HUES48 (cell line): ENCODE measurements at regions not wholly inside any gene's neighbourhood (a gene's known extent, or its start where the extent isn't known, plus 50 kb on each side); places are given as distances from the start of the nearest gene placed in this dataset.

ENCODE experiments used
- H3K27ac ChIP-seq: one replicate; pipeline ENCODE4 v1.7.0; 2013; ENCODE audit warnings: low read depth, low read length, inconsistent platforms
- H3K27me3 ChIP-seq: 2 replicates; pipeline ENCODE4 v1.6.1; 2013; ENCODE audit warnings: mild to moderate bottlenecking, low read length; ENCODE audit not compliant: control insufficient read depth, insufficient read depth
- H3K36me3 ChIP-seq: 2 replicates; pipeline ENCODE4 v1.6.1; 2013; ENCODE audit warnings: low read length; ENCODE audit not compliant: control insufficient read depth, insufficient read depth
- H3K4me1 ChIP-seq: 2 replicates; pipeline ENCODE4 v1.6.1; 2013; ENCODE audit warnings: mild to moderate bottlenecking, low read length; ENCODE audit not compliant: control insufficient read depth, insufficient read depth
- H3K4me3 ChIP-seq: 2 replicates; pipeline ENCODE4 v1.5.1; 2013; ENCODE audit warnings: mild to moderate bottlenecking, low read depth, low read length
- H3K9ac ChIP-seq: 2 replicates; pipeline ENCODE4 v1.6.1; 2013; ENCODE audit warnings: mild to moderate bottlenecking, low read depth, low read length, moderate library complexity
- H3K9me3 ChIP-seq: 2 replicates; pipeline ENCODE4 v1.6.1; 2013; ENCODE audit warnings: low read length; ENCODE audit not compliant: control insufficient read depth, insufficient read depth

- Histone ChIP-seq H3K9ac (no peak overlapping the region), H3K4me1 (peaks cover 13% of the 10 kb centered on the region), H3K27ac (no peak overlapping the region), H3K9me3 (no peaks in the 10 kb centered on the region), H3K27me3 (no peaks in the 10 kb centered on the region), H3K36me3 (no peaks in the 10 kb centered on the region), H3K4me3 (no peak overlapping the region)
Observed at GRCh38 chr6:87887266-87887665, 160.4 kb upstream of the SPACA1 start.

GRCh38 chr6:87884203-87884602 lies 163.4 kb upstream of the SPACA1 start:
- no peak overlapping the region for H3K4me3 ChIP-seq
- H3K9me3 ChIP-seq, result no peaks in the 10 kb centered on the region
- no peak overlapping the region for H3K27ac ChIP-seq
- H3K4me1 ChIP-seq, result peaks cover 13% of the 10 kb centered on the region
- no peaks in the 10 kb centered on the region for H3K36me3 ChIP-seq
- H3K27me3 ChIP-seq, result no peaks in the 10 kb centered on the region
- no peak overlapping the region for H3K9ac ChIP-seq

GRCh38 chr6:87881342-87881895 lies 166.2 kb upstream of the SPACA1 start:
- peaks cover 7% of the 10 kb centered on the region for H3K4me1 ChIP-seq
- H3K27ac ChIP-seq, result no peak overlapping the region

GRCh38 chr6:87879132-87879861 lies 168.3 kb upstream of the SPACA1 start:
- H3K9ac ChIP-seq, result no peak overlapping the region
- no peak overlapping the region for H3K4me3 ChIP-seq
- peaks cover 7% of the 10 kb centered on the region for H3K4me1 ChIP-seq
- no peaks in the 10 kb centered on the region for H3K27me3 ChIP-seq
- H3K36me3 ChIP-seq, result no peaks in the 10 kb centered on the region
- no peaks in the 10 kb centered on the region for H3K9me3 ChIP-seq
- H3K27ac ChIP-seq, result no peak overlapping the region

More at GRCh38 chr6:87881342-87881895, 166.2 kb upstream of the SPACA1 start:
- no peak overlapping the region for H3K9ac ChIP-seq
- H3K36me3 ChIP-seq, result no peaks in the 10 kb centered on the region
- no peaks in the 10 kb centered on the region for H3K9me3 ChIP-seq
- no peaks in the 10 kb centered on the region for H3K27me3 ChIP-seq
- H3K4me3 ChIP-seq, result no peak overlapping the region

GRCh38 chr6:87875781-87876180 lies 171.9 kb upstream of the SPACA1 start:
- Histone ChIP-seq H3K36me3 (no peaks in the 10 kb centered on the region), H3K9ac (no peak overlapping the region), H3K4me3 (no peak overlapping the region), H3K9me3 (no peaks in the 10 kb centered on the region), H3K27ac (no peak overlapping the region), H3K27me3 (no peaks in the 10 kb centered on the region), H3K4me1 (no peaks in the 10 kb centered on the region)

GRCh38 chr6:87873556-87873955 lies 171.5 kb upstream of the AKIRIN2 start:
- Histone ChIP-seq H3K27me3 (no peaks in the 10 kb centered on the region), H3K9ac (no peak overlapping the region), H3K9me3 (no peaks in the 10 kb centered on the region), H3K4me3 (no peak overlapping the region), H3K27ac (no peak overlapping the region), H3K36me3 (no peaks in the 10 kb centered on the region), H3K4me1 (no peaks in the 10 kb centered on the region)

- H3K4me1 ChIP-seq, result no peaks in the 10 kb centered on the region
- no peak overlapping the region for H3K4me3 ChIP-seq
- no peak overlapping the region for H3K27ac ChIP-seq
Observed at GRCh38 chr6:87870556-87870955, 168.5 kb upstream of the AKIRIN2 start.

GRCh38 chr6:87869064-87869905 lies 167.3 kb upstream of the AKIRIN2 start:
- H3K9ac ChIP-seq, result no peak overlapping the region
- no peaks in the 10 kb centered on the region for H3K4me1 ChIP-seq

More at GRCh38 chr6:87870556-87870955, 168.5 kb upstream of the AKIRIN2 start:
- no peaks in the 10 kb centered on the region for H3K36me3 ChIP-seq
- H3K27me3 ChIP-seq, result no peaks in the 10 kb centered on the region
- no peak overlapping the region for H3K9ac ChIP-seq
- no peaks in the 10 kb centered on the region for H3K9me3 ChIP-seq

GRCh38 chr6:87860902-87861301 lies 158.9 kb upstream of the AKIRIN2 start:
- Histone ChIP-seq H3K27ac (no peak overlapping the region), H3K9me3 (no peaks in the 10 kb centered on the region), H3K4me3 (no peak overlapping the region), H3K36me3 (no peaks in the 10 kb centered on the region), H3K27me3 (no peaks in the 10 kb centered on the region), H3K4me1 (no peaks in the 10 kb centered on the region), H3K9ac (no peak overlapping the region)

More at GRCh38 chr6:87869064-87869905, 167.3 kb upstream of the AKIRIN2 start:
- Histone ChIP-seq H3K4me3 (no peak overlapping the region), H3K27me3 (no peaks in the 10 kb centered on the region), H3K27ac (no peak overlapping the region), H3K36me3 (no peaks in the 10 kb centered on the region), H3K9me3 (no peaks in the 10 kb centered on the region)

- no peak overlapping the region for H3K27ac ChIP-seq
- no peaks in the 10 kb centered on the region for H3K4me1 ChIP-seq
- H3K9me3 ChIP-seq, result no peaks in the 10 kb centered on the region
- no peaks in the 10 kb centered on the region for H3K36me3 ChIP-seq
- H3K4me3 ChIP-seq, result no peak overlapping the region
- H3K27me3 ChIP-seq, result no peaks in the 10 kb centered on the region
- H3K9ac ChIP-seq, result no peak overlapping the region
Observed at GRCh38 chr6:87858440-87858839, 156.4 kb upstream of the AKIRIN2 start.
